Loucy (cell line): ENCODE measurements at regions not wholly inside any gene's neighbourhood (a gene's known extent, or its start where the extent isn't known, plus 50 kb on each side); places are given as distances from the start of the nearest gene placed in this dataset.

Experiments
- EZH2phosphoT487 ChIP-seq: fragments of 200-600 bp; IDR thresholded peaks from 2 replicates; pipeline ENCODE4 v1.6.1; 2018; ENCODE audit warnings: antibody characterized with exemption, mild to moderate bottlenecking, moderate library complexity, borderline replicate concordance
- TF ChIP-seq, protein P1 (sequence below): fragments of 200-600 bp; sonication (generic); conservative IDR thresholded peaks from 2 replicates; pipeline ENCODE4 v1.5.1; 2014; ENCODE audit warnings: mild to moderate bottlenecking, antibody characterized with exemption, low read length

DNA sequence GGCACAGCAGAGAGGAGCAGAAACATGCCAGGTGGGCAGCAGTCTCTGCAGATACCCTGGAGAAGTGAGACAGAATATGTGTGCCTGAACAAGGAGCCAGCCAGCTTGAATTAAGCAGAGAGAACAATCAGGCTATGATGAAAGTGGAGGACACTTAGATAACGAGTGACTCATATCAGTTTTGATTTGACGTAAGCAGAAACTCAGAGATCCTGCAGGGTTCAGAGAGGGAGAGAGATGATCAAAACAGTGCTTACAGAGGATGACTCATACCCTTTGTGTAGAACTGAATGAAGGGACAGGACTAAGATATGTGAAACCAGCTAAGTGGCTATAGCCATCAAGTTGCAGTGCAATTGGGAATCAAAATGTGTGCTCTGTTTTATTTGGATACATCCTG is 300.7 kb downstream of the TENT5A start:
- TF ChIP-seq, protein P1, sequence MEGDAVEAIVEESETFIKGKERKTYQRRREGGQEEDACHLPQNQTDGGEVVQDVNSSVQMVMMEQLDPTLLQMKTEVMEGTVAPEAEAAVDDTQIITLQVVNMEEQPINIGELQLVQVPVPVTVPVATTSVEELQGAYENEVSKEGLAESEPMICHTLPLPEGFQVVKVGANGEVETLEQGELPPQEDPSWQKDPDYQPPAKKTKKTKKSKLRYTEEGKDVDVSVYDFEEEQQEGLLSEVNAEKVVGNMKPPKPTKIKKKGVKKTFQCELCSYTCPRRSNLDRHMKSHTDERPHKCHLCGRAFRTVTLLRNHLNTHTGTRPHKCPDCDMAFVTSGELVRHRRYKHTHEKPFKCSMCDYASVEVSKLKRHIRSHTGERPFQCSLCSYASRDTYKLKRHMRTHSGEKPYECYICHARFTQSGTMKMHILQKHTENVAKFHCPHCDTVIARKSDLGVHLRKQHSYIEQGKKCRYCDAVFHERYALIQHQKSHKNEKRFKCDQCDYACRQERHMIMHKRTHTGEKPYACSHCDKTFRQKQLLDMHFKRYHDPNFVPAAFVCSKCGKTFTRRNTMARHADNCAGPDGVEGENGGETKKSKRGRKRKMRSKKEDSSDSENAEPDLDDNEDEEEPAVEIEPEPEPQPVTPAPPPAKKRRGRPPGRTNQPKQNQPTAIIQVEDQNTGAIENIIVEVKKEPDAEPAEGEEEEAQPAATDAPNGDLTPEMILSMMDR: no peak
- no peak for TF ChIP-seq EZH2phosphoT487
